MM.1S (cell line): ENCODE measurements at regions not wholly inside any gene's neighbourhood (a gene's known extent, or its start where the extent isn't known, plus 50 kb on each side); places are given as distances from the start of the nearest gene placed in this dataset.
"Not testable (repeated sequence)": the region's sequence is repeated elsewhere in the genome, so short reads cannot be mapped to it uniquely, and the experiment has no call there.

Experiments
- DNase-seq: peaks from one replicate; pipeline ENCODE4 v3.0.0-alpha.2; 2015
- H2AFZ ChIP-seq: fragments of 300-600 bp; sonication (generic); 2 replicates; pipeline ENCODE4 v1.6.0; 2016; ENCODE audit warnings: antibody characterized with exemption, low read length
- H3F3A ChIP-seq: fragments of 300-600 bp; sonication (generic); 2 replicates; pipeline ENCODE4 v1.6.1; 2016; ENCODE audit warnings: mild to moderate bottlenecking, antibody characterized with exemption, low read length, moderate library complexity, mixed read lengths; ENCODE audit not compliant: insufficient read depth
- H3K27ac ChIP-seq: fragments of 300-600 bp; sonication (generic); 2 replicates; pipeline ENCODE4 v1.5.1; 2016; ENCODE audit warnings: mild to moderate bottlenecking, low read length
- H3K27me3 ChIP-seq: fragments of 300-600 bp; sonication (generic); replicated peaks from 2 replicates; pipeline ENCODE4 v1.6.0; 2016; ENCODE audit warnings: low read length; ENCODE audit not compliant: insufficient read depth
- H3K36me3 ChIP-seq: fragments of 300-600 bp; sonication (generic); replicated peaks from 2 replicates; pipeline ENCODE4 v1.6.1; 2016; ENCODE audit warnings: mild to moderate bottlenecking, low read length, mixed read lengths; ENCODE audit not compliant: insufficient read depth
- H3K4me1 ChIP-seq: fragments of 300-600 bp; sonication (generic); 2 replicates; pipeline ENCODE4 v1.6.1; 2016; ENCODE audit warnings: low read length, mixed read lengths
- H3K4me2 ChIP-seq: fragments of 300-600 bp; sonication (generic); 2 replicates; pipeline ENCODE4 v1.6.0; 2016; ENCODE audit warnings: low read depth, low read length
- H3K4me3 ChIP-seq: fragments of 300-600 bp; sonication (generic); 2 replicates; pipeline ENCODE4 v1.5.1; 2016; ENCODE audit warnings: low read length, mixed read lengths
- H3K79me2 ChIP-seq: fragments of 300-600 bp; sonication (generic); 2 replicates; pipeline ENCODE4 v1.6.1; 2016; ENCODE audit warnings: mixed run types, low read length, mixed read lengths
- H3K9ac ChIP-seq: fragments of 300-600 bp; sonication (generic); 2 replicates; pipeline ENCODE4 v1.6.1; 2016; ENCODE audit warnings: low read length, mixed read lengths
- H3K9me2 ChIP-seq: fragments of 300-600 bp; sonication (generic); replicated peaks from 2 replicates; pipeline ENCODE4 v1.6.1; 2016; ENCODE audit warnings: mild to moderate bottlenecking, low read length, mixed read lengths; ENCODE audit not compliant: insufficient read depth
- H3K9me3 ChIP-seq: fragments of 300-600 bp; sonication (generic); replicated peaks from 2 replicates; pipeline ENCODE4 v1.6.1; 2016; ENCODE audit warnings: mild to moderate bottlenecking, low read length, mixed read lengths; ENCODE audit not compliant: insufficient read depth
- H4K20me1 ChIP-seq: fragments of 300-600 bp; sonication (generic); 2 replicates; pipeline ENCODE4 v1.6.1; 2016; ENCODE audit warnings: mild to moderate bottlenecking, low read length, moderate library complexity, mixed read lengths; ENCODE audit not compliant: insufficient read depth
- EZH2 ChIP-seq: fragments of 300-600 bp; sonication (generic); optimal IDR thresholded peaks from 2 replicates; pipeline ENCODE3; 2017; ENCODE audit warnings: low read depth, mild to moderate bottlenecking, antibody characterized with exemption, low read length, mixed read lengths
- EZH2phosphoT487 ChIP-seq: fragments of 300-600 bp; sonication (generic); IDR thresholded peaks from 2 replicates; pipeline ENCODE4 v1.6.1; 2018; ENCODE audit warnings: antibody characterized with exemption, low read length
- TF ChIP-seq, protein P1 (sequence below): fragments of 300-600 bp; sonication (generic); IDR thresholded peaks from 2 replicates; pipeline ENCODE4 v1.5.1; 2016; ENCODE audit warnings: antibody characterized with exemption, low read length, mixed read lengths

- TF ChIP-seq, protein P1, sequence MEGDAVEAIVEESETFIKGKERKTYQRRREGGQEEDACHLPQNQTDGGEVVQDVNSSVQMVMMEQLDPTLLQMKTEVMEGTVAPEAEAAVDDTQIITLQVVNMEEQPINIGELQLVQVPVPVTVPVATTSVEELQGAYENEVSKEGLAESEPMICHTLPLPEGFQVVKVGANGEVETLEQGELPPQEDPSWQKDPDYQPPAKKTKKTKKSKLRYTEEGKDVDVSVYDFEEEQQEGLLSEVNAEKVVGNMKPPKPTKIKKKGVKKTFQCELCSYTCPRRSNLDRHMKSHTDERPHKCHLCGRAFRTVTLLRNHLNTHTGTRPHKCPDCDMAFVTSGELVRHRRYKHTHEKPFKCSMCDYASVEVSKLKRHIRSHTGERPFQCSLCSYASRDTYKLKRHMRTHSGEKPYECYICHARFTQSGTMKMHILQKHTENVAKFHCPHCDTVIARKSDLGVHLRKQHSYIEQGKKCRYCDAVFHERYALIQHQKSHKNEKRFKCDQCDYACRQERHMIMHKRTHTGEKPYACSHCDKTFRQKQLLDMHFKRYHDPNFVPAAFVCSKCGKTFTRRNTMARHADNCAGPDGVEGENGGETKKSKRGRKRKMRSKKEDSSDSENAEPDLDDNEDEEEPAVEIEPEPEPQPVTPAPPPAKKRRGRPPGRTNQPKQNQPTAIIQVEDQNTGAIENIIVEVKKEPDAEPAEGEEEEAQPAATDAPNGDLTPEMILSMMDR = no peak
- no peak for TF ChIP-seq EZH2
- TF ChIP-seq EZH2phosphoT487 = no peak
- H3K4me3 ChIP-seq = no peak overlapping the region
- no peaks in the 10 kb centered on the region for H3K27me3 ChIP-seq
- H3K4me1 ChIP-seq = no peaks in the 10 kb centered on the region
- DNase-seq = no peak
- H3K36me3 ChIP-seq = no peaks in the 10 kb centered on the region
- H4K20me1 ChIP-seq = no peaks in the 10 kb centered on the region
- no peak overlapping the region for H3K27ac ChIP-seq
- no peaks in the 10 kb centered on the region for H3K79me2 ChIP-seq
- H3K9me3 ChIP-seq = no peaks in the 10 kb centered on the region
- no peak overlapping the region for H2AFZ ChIP-seq
- H3K9me2 ChIP-seq = no peaks in the 10 kb centered on the region
- no peaks in the 10 kb centered on the region for H3F3A ChIP-seq
- no peak overlapping the region for H3K4me2 ChIP-seq
- no peak overlapping the region for H3K9ac ChIP-seq
Observed at GRCh38 chr2:105509269-105510086, 110.6 kb upstream of the FHL2 start.

- not testable (repeated sequence) for H3K4me2 ChIP-seq, H3K9me2 ChIP-seq, H3K4me1 ChIP-seq
Observed at GRCh38 chr2:105506860-105507259, 108.0 kb upstream of the FHL2 start.

DNA sequence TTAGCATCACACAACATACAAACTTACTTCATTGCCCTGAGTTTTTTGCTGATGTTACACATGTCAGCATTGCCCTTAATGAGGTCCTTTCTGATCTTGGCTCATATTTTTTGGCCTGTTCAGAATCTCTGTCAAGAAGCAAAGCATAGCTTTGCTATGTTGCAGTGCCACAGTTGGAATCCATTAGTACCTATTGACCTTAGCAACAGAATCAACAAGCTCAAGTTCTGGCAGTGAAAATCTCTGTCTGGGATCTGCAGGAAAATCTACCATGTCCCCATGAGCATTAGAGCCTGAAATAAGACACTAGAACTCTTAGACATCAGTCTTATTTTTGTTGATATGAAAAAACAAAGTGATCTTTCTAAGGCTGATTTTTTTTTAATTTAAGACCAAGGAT is 105.6 kb upstream of the FHL2 start:
- Histone ChIP-seq H3K9me3 (no peaks in the 10 kb centered on the region), H3F3A (no peaks in the 10 kb centered on the region), H3K27me3 (no peaks in the 10 kb centered on the region), H3K79me2 (no peaks in the 10 kb centered on the region), H3K4me3 (no peak overlapping the region), H3K4me1 (no peaks in the 10 kb centered on the region), H3K9ac (no peak overlapping the region), H3K4me2 (no peak overlapping the region), H3K27ac (no peak overlapping the region), H3K9me2 (no peaks in the 10 kb centered on the region), H2AFZ (no peak overlapping the region), H4K20me1 (no peaks in the 10 kb centered on the region), H3K36me3 (no peaks in the 10 kb centered on the region)
- DNase-seq = no peak
- no peak for TF ChIP-seq EZH2
- no peak for TF ChIP-seq EZH2phosphoT487
- TF ChIP-seq, protein P1 = no peak

More at GRCh38 chr2:105506860-105507259, 108.0 kb upstream of the FHL2 start:
- not testable (repeated sequence) for H4K20me1 ChIP-seq, H3K9me3 ChIP-seq, H3K27ac ChIP-seq, H3K36me3 ChIP-seq, DNase-seq, H2AFZ ChIP-seq, H3K79me2 ChIP-seq, H3K27me3 ChIP-seq, H3F3A ChIP-seq, H3K9ac ChIP-seq, H3K4me3 ChIP-seq

DNA sequence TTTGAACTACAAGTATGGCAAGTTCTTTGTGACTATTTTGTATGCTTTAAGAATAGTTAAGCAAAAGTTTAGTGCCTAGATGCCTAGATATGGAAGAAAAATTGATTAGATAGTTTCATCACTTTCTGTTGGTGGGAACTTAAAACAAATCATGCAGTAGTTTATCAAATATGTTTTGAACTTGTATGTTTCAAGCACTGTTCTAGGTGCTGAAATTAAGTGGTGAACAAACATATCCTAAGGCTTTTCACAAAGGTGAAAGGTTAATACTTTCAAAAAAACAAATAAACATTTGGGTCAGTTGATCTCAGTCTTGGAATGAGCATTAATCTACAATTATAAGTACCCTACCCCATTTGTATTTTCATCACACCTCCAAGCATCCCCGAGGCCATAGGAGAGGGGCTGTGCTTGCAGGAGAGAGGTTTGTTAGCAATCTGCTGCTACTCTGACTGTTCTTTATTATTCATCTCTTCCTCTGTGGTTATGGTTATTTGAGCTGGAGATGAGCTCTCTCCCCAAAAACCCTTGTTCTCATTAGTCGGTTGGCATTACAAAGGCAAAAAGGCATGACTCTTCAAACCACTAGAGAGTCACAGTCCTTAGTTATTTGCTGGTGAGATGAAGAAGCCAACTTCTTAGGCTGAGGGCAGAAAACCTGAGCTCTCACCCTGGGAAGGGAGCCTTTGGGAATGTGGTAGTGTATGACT is 103.9 kb upstream of the FHL2 start:
- H3K27me3 ChIP-seq = no peaks in the 10 kb centered on the region
- H3F3A ChIP-seq = no peaks in the 10 kb centered on the region
- no peak overlapping the region for H3K9ac ChIP-seq
- no peak overlapping the region for H3K4me3 ChIP-seq
- H3K27ac ChIP-seq = no peak overlapping the region
- no peak overlapping the region for H2AFZ ChIP-seq
- no peak for DNase-seq
- H3K9me3 ChIP-seq = no peaks in the 10 kb centered on the region
- H4K20me1 ChIP-seq = no peaks in the 10 kb centered on the region
- no peaks in the 10 kb centered on the region for H3K79me2 ChIP-seq
- no peaks in the 10 kb centered on the region for H3K36me3 ChIP-seq
- H3K9me2 ChIP-seq = no peaks in the 10 kb centered on the region
- H3K4me1 ChIP-seq = no peaks in the 10 kb centered on the region
- no peak overlapping the region for H3K4me2 ChIP-seq
- no peak for TF ChIP-seq EZH2phosphoT487
- TF ChIP-seq EZH2 = no peak
- TF ChIP-seq, protein P1 = no peak
